Gastroesophageal sphincter (tissue), 4 donors: ENCODE measurements at regions not wholly inside any gene's neighbourhood (a gene's known extent, or its start where the extent isn't known, plus 50 kb on each side); places are given as distances from the start of the nearest gene placed in this dataset.

Source experiments
- ATAC-seq: fragments of 150-250 bp; one replicate; pipeline ENCODE4 v1.9.1; 2016; ENCODE audit warnings: mild to moderate bottlenecking, moderate library complexity
- H3K27ac ChIP-seq, 4 donors: fragments of 200-600 bp; sonication (generic) in 3 of 4; 1 replicate in 3 of 4; 2 replicates in 1 of 4; pipeline ENCODE4 v1.5.1; 2016 to 2019
- H3K27me3 ChIP-seq: fragments of 200-600 bp; sonication (generic); one replicate; pipeline ENCODE4 v1.5.1; 2019
- H3K36me3 ChIP-seq, 2 donors: fragments of 200-600 bp; sonication (generic); one replicate each; pipeline ENCODE4 v1.5.1; 2019; ENCODE audit warnings: control low read depth in 1 of 2
- H3K4me1 ChIP-seq, 3 donors: fragments of 200-600 bp; sonication (generic); 1 replicate in 2 of 3; 2 replicates in 1 of 3; pipeline ENCODE4 v1.5.1; 2016 to 2019; ENCODE audit warnings: control low read depth in 2 of 3
- H3K4me3 ChIP-seq, 2 donors: fragments of 200-600 bp; sonication (generic); one replicate each; pipeline ENCODE4 v1.5.1; 2019; ENCODE audit warnings: mild to moderate bottlenecking in 1 of 2, moderate library complexity in 1 of 2
- H3K9me3 ChIP-seq, 3 donors: fragments of 200-600 bp; sonication (generic); one replicate each; pipeline ENCODE4 v1.5.1; 2017 to 2019; ENCODE audit warnings: control low read depth in 2 of 3
- CTCF ChIP-seq, 4 experiments: fragments of 200-600 bp in 2 of 4; fragments of 450-650 bp in 2 of 4; sonication (generic) in 1 of 4; IDR thresholded peaks; one replicate each; pipeline ENCODE4 v1.5.1; 2017 to 2019; ENCODE audit warnings: antibody characterized with exemption in 4 of 4, mild to moderate bottlenecking in 2 of 4, moderate library complexity in 2 of 4
- EP300 ChIP-seq: sonication (generic); formaldehyde crosslinking; IDR thresholded peaks from one replicate; pipeline ENCODE4 v1.6.1; 2017; ENCODE audit warnings: antibody characterized with exemption, mild to moderate bottlenecking
- POLR2A ChIP-seq, 2 donors: fragments of 450-650 bp; IDR thresholded peaks; one replicate each; pipeline ENCODE4 v1.6.1; 2017; ENCODE audit warnings: antibody characterized with exemption in 2 of 2, mild to moderate bottlenecking in 2 of 2, moderate library complexity in 1 of 2
- POLR2AphosphoS5 ChIP-seq: sonication (generic); formaldehyde crosslinking; IDR thresholded peaks from one replicate; pipeline ENCODE4 v1.6.1; 2017; ENCODE audit warnings: antibody characterized with exemption
- WGBS, 2 donors: methylation state at CpG; one replicate each; pipeline ENCODE4 v1.1.5; 2018; ENCODE audit warnings: low coverage in 1 of 2; 5-methylcytosine and 5-hydroxymethylcytosine counted together

GRCh38 chr14:82836256-82836950 is 1302.8 kb upstream of the SEL1L start:
- H3K27me3 ChIP-seq = no peaks in the 10 kb centered on the region
- no peaks in the 10 kb centered on the region for H3K9me3 ChIP-seq
- TF ChIP-seq POLR2A (IDR thresholded peaks at IDR 0.05) = no peak
- no peak for TF ChIP-seq POLR2AphosphoS5
- no peak for TF ChIP-seq CTCF (IDR thresholded peaks at IDR 0.05)
- no peak for TF ChIP-seq EP300
- no peaks in the 10 kb centered on the region for H3K4me1 ChIP-seq
- H3K4me3 ChIP-seq = no peak overlapping the region
- no peak overlapping the region for H3K27ac ChIP-seq
- H3K36me3 ChIP-seq = no peaks in the 10 kb centered on the region
- ATAC-seq = no peak
- WGBS, 2 donors = 89 to 94% methylated on average over 5 of the region's 5 CpGs

- H3K27ac ChIP-seq = no peak overlapping the region
- 57 to 79% methylated on average over 3 of the region's 3 CpGs for WGBS, 2 donors
- no peaks in the 10 kb centered on the region for H3K4me1 ChIP-seq
- no peaks in the 10 kb centered on the region for H3K27me3 ChIP-seq
- no peaks in the 10 kb centered on the region for H3K9me3 ChIP-seq
- no peak overlapping the region for H3K4me3 ChIP-seq
- TF ChIP-seq CTCF (IDR thresholded peaks at IDR 0.05) (no peak), POLR2AphosphoS5 (no peak), EP300 (no peak), POLR2A (IDR thresholded peaks at IDR 0.05) (no peak)
- ATAC-seq = no peak
- no peaks in the 10 kb centered on the region for H3K36me3 ChIP-seq
Observed at GRCh38 chr14:82837611-82838140, 1304.0 kb upstream of the SEL1L start.

DNA sequence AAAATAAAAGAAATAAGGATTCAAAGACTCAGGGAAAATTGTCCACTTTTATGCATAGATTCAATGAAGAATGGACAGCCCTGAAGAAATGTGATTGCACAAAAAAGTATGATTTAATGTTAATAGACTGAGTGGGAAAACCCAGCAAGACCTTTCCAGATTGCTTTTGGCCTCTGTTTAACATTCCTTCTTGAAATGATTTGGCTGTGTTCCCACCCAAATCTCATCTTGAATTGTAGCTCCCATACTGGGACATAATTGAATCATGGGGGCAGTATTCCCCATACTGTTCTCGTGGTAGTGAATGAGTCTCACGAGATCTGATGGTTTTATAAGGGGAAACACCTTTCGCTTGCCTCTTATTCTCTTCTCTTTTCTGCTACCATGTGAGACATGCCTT is 1316.9 kb upstream of the SEL1L start:
- Histone ChIP-seq H3K4me3 (no peak overlapping the region), H3K36me3 (no peaks in the 10 kb centered on the region), H3K27ac (no peak overlapping the region), H3K4me1 (peaks cover 0 to 14% (median 0%) of the 10 kb centered on the region in 3 donors), H3K9me3 (no peaks in the 10 kb centered on the region), H3K27me3 (no peaks in the 10 kb centered on the region)
- 92% methylated on average over 3 of the region's 3 CpGs; no CpG with 5 or more reads in 1 of the 2 donors for WGBS, 2 donors
- no peak for TF ChIP-seq CTCF (IDR thresholded peaks at IDR 0.05)
- TF ChIP-seq EP300 = no peak
- no peak for TF ChIP-seq POLR2AphosphoS5
- TF ChIP-seq POLR2A (IDR thresholded peaks at IDR 0.05) = no peak
- no peak for ATAC-seq

GRCh38 chr14:82854131-82854530 is 1320.5 kb upstream of the SEL1L start:
- H3K9me3 ChIP-seq = no peaks in the 10 kb centered on the region
- ATAC-seq = no peak
- WGBS, 2 donors = 76 to 77% methylated on average over 4 of the region's 4 CpGs

More at GRCh38 chr14:82854131-82854530, 1320.5 kb upstream of the SEL1L start:
- Histone ChIP-seq H3K27me3 (no peaks in the 10 kb centered on the region), H3K4me1 (peaks cover 0 to 20% (median 0%) of the 10 kb centered on the region in 3 donors), H3K27ac (no peak overlapping the region), H3K4me3 (no peak overlapping the region), H3K36me3 (no peaks in the 10 kb centered on the region)
- no peak for TF ChIP-seq EP300
- no peak for TF ChIP-seq POLR2A (IDR thresholded peaks at IDR 0.05)
- TF ChIP-seq POLR2AphosphoS5 = no peak
- no peak for TF ChIP-seq CTCF (IDR thresholded peaks at IDR 0.05)
